Osteoblast (primary cell): ENCODE measurements at regions not wholly inside any gene's neighbourhood (a gene's known extent, or its start where the extent isn't known, plus 50 kb on each side); places are given as distances from the start of the nearest gene placed in this dataset.

Source experiments
- DNase-seq: peaks from one replicate; pipeline ENCODE4 v3.0.0; 2011; ENCODE audit warnings: low spot score, mixed read lengths; ENCODE audit not compliant: insufficient read length; ENCODE audit errors: missing footprints
- H2AFZ ChIP-seq: 2 replicates; pipeline ENCODE4 v1.6.0; 2011; ENCODE audit warnings: mild to moderate bottlenecking, low read length
- H3K27ac ChIP-seq: 2 replicates; pipeline ENCODE4 v1.5.1; 2011; ENCODE audit warnings: mild to moderate bottlenecking, low read depth, low read length, moderate library complexity
- H3K27me3 ChIP-seq: 2 replicates; pipeline ENCODE4 v1.6.0; 2012; ENCODE audit warnings: mild to moderate bottlenecking, control low read depth, inconsistent platforms, low read length, moderate library complexity; ENCODE audit not compliant: insufficient read depth
- H3K36me3 ChIP-seq: 2 replicates; pipeline ENCODE4 v1.5.1; 2011; ENCODE audit warnings: mild to moderate bottlenecking, low read length, control low read depth, moderate library complexity; ENCODE audit not compliant: insufficient read depth
- H3K4me1 ChIP-seq: 2 replicates; pipeline ENCODE4 v1.5.1; 2011; ENCODE audit warnings: mild to moderate bottlenecking, low read length, control low read depth, moderate library complexity; ENCODE audit not compliant: insufficient read depth
- H3K4me2 ChIP-seq: 2 replicates; pipeline ENCODE4 v1.6.0; 2011; ENCODE audit warnings: mild to moderate bottlenecking, low read length; ENCODE audit not compliant: insufficient read depth
- H3K4me3 ChIP-seq: fragments of 200-600 bp; sonication (generic); 3 replicates; pipeline ENCODE4 v1.5.1; 2012; ENCODE audit warnings: mild to moderate bottlenecking, low read length, inconsistent platforms; ENCODE audit not compliant: insufficient read depth
- H3K79me2 ChIP-seq: 2 replicates; pipeline ENCODE4 v1.6.0; 2012; ENCODE audit warnings: mild to moderate bottlenecking, low read length, control low read depth, inconsistent platforms; ENCODE audit not compliant: insufficient read depth
- H3K9me3 ChIP-seq: 2 replicates; pipeline ENCODE4 v1.5.1; 2011; ENCODE audit warnings: low read depth, low read length, control low read depth
- H4K20me1 ChIP-seq: 2 replicates; pipeline ENCODE4 v1.6.0; 2012; ENCODE audit warnings: mild to moderate bottlenecking, low read length, control low read depth; ENCODE audit not compliant: insufficient read depth
- TF ChIP-seq, protein P1 (sequence below): IDR thresholded peaks from 2 replicates; pipeline ENCODE4 v1.5.1; 2011; ENCODE audit warnings: mild to moderate bottlenecking, low read depth, low read length, moderate library complexity; ENCODE audit errors: extremely low read depth

DNA sequence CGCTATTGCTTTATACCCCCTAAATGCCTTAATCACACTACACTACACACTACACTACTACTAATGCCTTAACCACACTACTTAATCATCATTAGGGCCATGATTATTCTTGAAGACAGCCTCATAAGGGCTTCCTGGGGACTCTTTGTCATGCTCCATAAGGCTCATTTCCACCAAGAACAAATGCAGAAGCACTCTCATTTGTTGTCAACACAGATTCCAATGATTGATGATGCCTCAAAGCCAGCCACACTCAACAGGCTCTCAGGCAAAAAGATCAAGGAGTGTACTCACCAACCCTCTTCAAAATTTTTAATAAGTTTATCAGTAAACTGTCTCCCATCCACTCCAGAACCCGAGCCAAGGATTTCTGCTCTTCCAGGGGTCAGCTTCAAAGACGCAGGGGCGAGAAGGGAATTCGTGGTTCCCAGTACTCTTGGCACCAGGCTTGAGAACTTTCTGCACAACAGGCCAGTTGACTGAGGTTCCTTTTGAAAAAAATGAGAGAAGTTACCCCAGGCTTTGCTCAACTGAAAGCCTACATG is 204.7 kb upstream of the GUCY1A2 start:
- Histone ChIP-seq H4K20me1 (no peaks in the 10 kb centered on the region), H3K27ac (no peak overlapping the region), H2AFZ (no peak overlapping the region), H3K9me3 (no peaks in the 10 kb centered on the region), H3K4me2 (no peak overlapping the region), H3K27me3 (no peaks in the 10 kb centered on the region), H3K4me3 (no peak overlapping the region), H3K79me2 (no peaks in the 10 kb centered on the region), H3K4me1 (no peaks in the 10 kb centered on the region), H3K36me3 (no peaks in the 10 kb centered on the region)
- DNase-seq, result no peak
- TF ChIP-seq, protein P1, sequence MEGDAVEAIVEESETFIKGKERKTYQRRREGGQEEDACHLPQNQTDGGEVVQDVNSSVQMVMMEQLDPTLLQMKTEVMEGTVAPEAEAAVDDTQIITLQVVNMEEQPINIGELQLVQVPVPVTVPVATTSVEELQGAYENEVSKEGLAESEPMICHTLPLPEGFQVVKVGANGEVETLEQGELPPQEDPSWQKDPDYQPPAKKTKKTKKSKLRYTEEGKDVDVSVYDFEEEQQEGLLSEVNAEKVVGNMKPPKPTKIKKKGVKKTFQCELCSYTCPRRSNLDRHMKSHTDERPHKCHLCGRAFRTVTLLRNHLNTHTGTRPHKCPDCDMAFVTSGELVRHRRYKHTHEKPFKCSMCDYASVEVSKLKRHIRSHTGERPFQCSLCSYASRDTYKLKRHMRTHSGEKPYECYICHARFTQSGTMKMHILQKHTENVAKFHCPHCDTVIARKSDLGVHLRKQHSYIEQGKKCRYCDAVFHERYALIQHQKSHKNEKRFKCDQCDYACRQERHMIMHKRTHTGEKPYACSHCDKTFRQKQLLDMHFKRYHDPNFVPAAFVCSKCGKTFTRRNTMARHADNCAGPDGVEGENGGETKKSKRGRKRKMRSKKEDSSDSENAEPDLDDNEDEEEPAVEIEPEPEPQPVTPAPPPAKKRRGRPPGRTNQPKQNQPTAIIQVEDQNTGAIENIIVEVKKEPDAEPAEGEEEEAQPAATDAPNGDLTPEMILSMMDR, result no peak

DNA sequence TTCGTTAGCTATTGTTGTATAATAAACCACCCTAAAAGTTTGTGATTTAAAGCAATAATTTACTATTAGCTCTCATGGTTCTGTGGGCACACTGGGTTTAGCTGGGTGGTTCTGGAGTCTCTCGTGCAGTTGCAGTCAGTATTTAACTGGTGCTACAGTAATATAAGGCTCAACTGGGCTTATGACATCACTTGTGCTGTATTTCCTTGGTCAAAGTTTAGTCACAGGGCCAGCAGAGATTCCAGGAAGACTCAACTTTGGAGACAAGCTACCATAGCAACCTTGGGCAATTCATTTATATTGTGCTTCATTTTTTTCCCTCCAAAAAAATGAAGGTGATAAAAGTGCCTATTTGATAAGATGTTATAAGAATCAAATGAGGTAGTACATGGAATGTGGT is 204.2 kb upstream of the GUCY1A2 start:
- DNase-seq, result no peak
- H3K4me1 ChIP-seq, result no peaks in the 10 kb centered on the region
- no peaks in the 10 kb centered on the region for H3K9me3 ChIP-seq
- no peak overlapping the region for H3K4me2 ChIP-seq
- no peak overlapping the region for H2AFZ ChIP-seq
- TF ChIP-seq, protein P1, result no peak
- H3K4me3 ChIP-seq, result no peak overlapping the region
- no peak overlapping the region for H3K27ac ChIP-seq
- no peaks in the 10 kb centered on the region for H4K20me1 ChIP-seq
- H3K36me3 ChIP-seq, result no peaks in the 10 kb centered on the region
- H3K27me3 ChIP-seq, result no peaks in the 10 kb centered on the region
- no peaks in the 10 kb centered on the region for H3K79me2 ChIP-seq

DNA sequence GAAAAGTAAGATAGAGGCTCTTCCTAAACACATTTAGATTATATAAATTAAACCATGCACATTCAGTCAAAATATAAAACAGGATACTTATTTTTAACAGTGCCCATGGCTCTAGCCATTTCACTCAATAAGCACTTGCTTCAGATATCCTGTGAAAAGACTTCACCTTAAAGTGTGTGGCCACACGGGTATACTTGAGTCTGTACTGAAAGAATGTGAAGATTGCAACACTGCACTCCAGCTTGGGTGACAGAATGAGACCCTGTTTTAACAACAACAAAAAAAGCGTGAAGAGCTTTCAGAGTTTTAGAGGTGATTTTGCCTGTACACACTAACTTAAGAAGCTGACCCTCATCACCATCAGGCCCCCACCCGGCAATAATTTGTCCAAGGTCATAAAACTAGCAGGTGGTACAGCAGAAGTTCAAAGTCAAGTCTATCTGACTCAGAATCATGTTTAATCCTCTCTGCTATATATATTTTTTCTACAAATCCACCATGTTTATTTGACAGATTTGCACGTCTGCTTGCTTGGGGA is 203.5 kb upstream of the GUCY1A2 start:
- TF ChIP-seq, protein P1, result no peak
- no peaks in the 10 kb centered on the region for H3K9me3 ChIP-seq
- H3K79me2 ChIP-seq, result no peaks in the 10 kb centered on the region
- no peak overlapping the region for H2AFZ ChIP-seq
- H4K20me1 ChIP-seq, result no peaks in the 10 kb centered on the region
- H3K4me2 ChIP-seq, result no peak overlapping the region
- no peaks in the 10 kb centered on the region for H3K4me1 ChIP-seq
- H3K27me3 ChIP-seq, result no peaks in the 10 kb centered on the region
- DNase-seq, result no peak
- no peak overlapping the region for H3K27ac ChIP-seq
- H3K36me3 ChIP-seq, result no peaks in the 10 kb centered on the region
- no peak overlapping the region for H3K4me3 ChIP-seq

DNA sequence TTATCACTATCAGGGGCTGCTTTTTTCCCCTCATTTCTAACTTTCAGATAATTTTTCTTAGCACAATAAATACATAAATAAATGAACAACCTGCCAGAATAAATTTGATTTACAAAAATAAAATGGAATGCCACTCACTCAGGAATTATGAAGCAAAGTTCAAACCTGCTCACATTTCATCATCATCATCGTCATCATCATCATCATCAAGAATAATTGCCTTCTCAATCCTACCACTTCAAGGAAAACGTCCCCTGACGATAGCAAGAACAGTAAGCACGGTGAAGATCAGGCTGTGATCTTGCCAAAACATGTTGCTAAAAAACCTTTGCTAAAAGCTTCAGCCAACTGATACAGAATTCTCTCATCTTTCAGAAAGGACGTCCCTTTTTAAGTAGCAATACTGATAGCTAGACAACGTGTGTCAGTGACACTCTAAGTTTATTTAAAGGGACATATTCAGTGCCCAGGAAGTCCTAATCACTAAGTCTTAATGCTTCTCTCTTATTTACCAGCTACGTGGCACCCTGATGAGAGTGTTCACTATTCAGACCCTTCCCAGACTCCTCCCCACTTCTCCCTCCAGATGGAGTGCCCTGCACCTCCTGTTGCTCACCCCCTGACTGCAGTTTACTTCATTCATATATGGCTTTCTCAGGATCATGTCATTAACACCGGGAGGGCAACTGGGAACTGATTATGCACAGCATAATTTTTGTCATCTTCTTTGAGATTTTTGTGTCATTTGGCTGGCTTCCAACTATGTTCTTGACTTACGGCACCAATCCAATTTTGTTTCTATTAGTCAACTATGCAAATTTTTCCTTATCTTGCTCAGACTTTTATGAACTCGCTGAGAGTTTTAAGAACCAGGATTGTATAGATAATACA is 200.1 kb upstream of the GUCY1A2 start:
- TF ChIP-seq, protein P1, result no peak
- Histone ChIP-seq H3K27me3 (no peaks in the 10 kb centered on the region), H3K36me3 (no peaks in the 10 kb centered on the region), H3K9me3 (no peaks in the 10 kb centered on the region), H3K27ac (no peak overlapping the region), H3K4me1 (no peaks in the 10 kb centered on the region), H4K20me1 (no peaks in the 10 kb centered on the region), H3K79me2 (no peaks in the 10 kb centered on the region), H2AFZ (no peak overlapping the region), H3K4me3 (no peak overlapping the region), H3K4me2 (no peak overlapping the region)
- no peak for DNase-seq
